ENCODE measurements at regions not wholly inside any gene's neighbourhood (a gene's known extent, or its start where the extent isn't known, plus 50 kb on each side); places are given as distances from the start of the nearest gene placed in this dataset.

DNA sequence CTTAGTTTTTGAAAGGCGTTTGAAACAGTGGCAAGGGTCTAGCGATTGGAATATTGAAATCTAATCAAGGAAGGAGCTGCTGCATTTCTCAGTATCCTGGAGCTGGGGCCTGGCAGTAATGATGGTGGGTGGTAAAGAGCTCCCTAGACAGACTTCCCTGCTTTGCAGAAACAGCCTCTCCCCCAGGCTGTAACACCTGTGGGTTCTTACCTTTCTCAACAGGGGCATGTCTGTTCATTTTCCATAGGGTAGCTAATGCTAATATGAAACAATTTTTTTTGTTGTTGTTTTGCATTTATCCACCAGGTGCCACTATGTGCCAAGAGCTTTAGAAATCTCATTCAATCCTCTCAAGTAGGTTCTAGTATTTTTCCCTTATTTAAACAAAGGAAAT lies 345.5 kb downstream of the REEP3 start:
- Mint-ChIP-seq H3K27me3 (ENCODE audit: low read depth) (peaks cover 41% of the 10 kb centered on the region), H3K9me3 (no peaks in the 10 kb centered on the region), H3K4me1 (peaks cover 17% of the 10 kb centered on the region), H3K36me3 (no peaks in the 10 kb centered on the region), H3K27ac (no peak overlapping the region), H3K4me3 (no peak overlapping the region)
- TF ChIP-seq, protein P1, sequence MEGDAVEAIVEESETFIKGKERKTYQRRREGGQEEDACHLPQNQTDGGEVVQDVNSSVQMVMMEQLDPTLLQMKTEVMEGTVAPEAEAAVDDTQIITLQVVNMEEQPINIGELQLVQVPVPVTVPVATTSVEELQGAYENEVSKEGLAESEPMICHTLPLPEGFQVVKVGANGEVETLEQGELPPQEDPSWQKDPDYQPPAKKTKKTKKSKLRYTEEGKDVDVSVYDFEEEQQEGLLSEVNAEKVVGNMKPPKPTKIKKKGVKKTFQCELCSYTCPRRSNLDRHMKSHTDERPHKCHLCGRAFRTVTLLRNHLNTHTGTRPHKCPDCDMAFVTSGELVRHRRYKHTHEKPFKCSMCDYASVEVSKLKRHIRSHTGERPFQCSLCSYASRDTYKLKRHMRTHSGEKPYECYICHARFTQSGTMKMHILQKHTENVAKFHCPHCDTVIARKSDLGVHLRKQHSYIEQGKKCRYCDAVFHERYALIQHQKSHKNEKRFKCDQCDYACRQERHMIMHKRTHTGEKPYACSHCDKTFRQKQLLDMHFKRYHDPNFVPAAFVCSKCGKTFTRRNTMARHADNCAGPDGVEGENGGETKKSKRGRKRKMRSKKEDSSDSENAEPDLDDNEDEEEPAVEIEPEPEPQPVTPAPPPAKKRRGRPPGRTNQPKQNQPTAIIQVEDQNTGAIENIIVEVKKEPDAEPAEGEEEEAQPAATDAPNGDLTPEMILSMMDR (IDR thresholded peaks at IDR 0.05; ENCODE audit: unreplicated experiment): peak; percentile 60
- no peak for DNase-seq (ENCODE audit: low spot score in 2 of 2, unreplicated experiment in 2 of 2)

DNA sequence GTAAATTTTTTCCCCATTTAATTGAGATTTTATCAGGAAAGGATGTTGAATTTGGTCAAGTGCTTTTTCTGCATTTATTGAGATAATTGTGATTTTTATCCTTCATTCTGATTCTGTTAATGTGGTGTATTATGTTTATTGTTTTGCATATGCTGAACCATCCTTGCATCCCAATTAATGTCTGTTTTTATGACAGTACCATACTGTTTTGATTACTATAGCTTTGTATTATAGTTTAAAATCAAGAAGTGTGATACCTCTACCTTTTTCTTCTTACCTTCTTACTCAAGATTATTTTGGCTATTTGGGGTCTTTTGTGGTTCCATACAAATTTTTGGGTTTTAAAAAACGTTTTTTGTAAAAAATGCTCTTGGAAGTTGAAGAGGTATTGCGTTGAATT lies 357.2 kb downstream of the REEP3 start:
- no peaks in the 10 kb centered on the region for H3K36me3 Mint-ChIP-seq
- no peak overlapping the region for H3K4me3 Mint-ChIP-seq
- H3K27me3 Mint-ChIP-seq (ENCODE audit: low read depth): peaks cover 8% of the 10 kb centered on the region
- DNase-seq (ENCODE audit: low spot score in 2 of 2, unreplicated experiment in 2 of 2): no peak
- H3K9me3 Mint-ChIP-seq: peaks cover 39% of the 10 kb centered on the region
- no peak overlapping the region for H3K27ac Mint-ChIP-seq
- TF ChIP-seq, protein P1 (IDR thresholded peaks at IDR 0.05; ENCODE audit: unreplicated experiment): no peak
- H3K4me1 Mint-ChIP-seq: no peaks in the 10 kb centered on the region

DNA sequence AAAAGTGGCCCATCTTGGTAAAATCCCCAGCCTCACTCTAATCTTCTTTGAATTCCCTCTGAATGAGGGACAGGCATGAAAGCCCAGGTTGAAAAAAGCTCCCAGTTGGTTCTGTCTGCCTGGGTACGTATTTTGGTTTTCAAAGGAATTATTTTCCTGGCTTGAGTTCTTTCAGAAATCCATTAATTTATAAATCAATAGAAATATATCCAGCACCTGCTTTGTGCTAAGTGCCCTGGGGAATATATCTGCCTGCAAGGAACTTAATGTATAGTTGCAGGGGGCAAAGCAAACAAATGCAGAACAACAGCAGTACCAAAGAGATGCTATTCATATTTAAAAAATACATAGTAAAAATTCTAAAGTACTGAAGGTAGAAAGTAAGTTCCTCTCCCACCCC lies 362.7 kb downstream of the REEP3 start:
- no peaks in the 10 kb centered on the region for H3K4me1 Mint-ChIP-seq
- H3K27me3 Mint-ChIP-seq (ENCODE audit: low read depth): peaks cover 10% of the 10 kb centered on the region
- peaks cover 26% of the 10 kb centered on the region for H3K9me3 Mint-ChIP-seq
- TF ChIP-seq, protein P1 (IDR thresholded peaks at IDR 0.05; ENCODE audit: unreplicated experiment): no peak
- no peak for DNase-seq (ENCODE audit: low spot score in 2 of 2, unreplicated experiment in 2 of 2)
- H3K4me3 Mint-ChIP-seq: no peak overlapping the region
- no peaks in the 10 kb centered on the region for H3K36me3 Mint-ChIP-seq
- H3K27ac Mint-ChIP-seq: no peak overlapping the region

DNA sequence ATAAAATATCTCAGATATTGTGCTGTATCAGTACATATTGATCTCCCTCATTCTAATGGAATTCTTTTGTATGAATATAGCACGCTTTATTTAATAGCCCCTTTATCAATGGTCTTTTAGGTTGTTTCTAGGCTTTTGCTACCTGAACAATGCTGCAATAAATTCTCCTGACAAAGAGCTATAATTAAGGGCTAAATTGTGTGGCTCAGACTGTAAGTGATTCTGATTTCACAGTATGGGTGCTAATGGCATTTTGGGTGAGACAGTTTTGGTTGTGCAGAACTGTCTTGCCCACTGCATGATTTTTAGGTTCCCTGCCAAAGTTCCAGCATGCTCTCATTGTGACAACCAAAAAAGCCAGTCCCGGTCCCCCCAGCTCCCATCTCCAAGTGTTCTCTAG lies 363.2 kb downstream of the REEP3 start:
- Mint-ChIP-seq H3K27me3 (ENCODE audit: low read depth) (peaks cover 11% of the 10 kb centered on the region), H3K36me3 (no peaks in the 10 kb centered on the region), H3K4me3 (no peak overlapping the region), H3K27ac (no peak overlapping the region), H3K9me3 (peaks cover 23% of the 10 kb centered on the region), H3K4me1 (peaks cover 2% of the 10 kb centered on the region)
- TF ChIP-seq, protein P1 (IDR thresholded peaks at IDR 0.05; ENCODE audit: unreplicated experiment): no peak
- DNase-seq (ENCODE audit: low spot score in 2 of 2, unreplicated experiment in 2 of 2): no peak

DNA sequence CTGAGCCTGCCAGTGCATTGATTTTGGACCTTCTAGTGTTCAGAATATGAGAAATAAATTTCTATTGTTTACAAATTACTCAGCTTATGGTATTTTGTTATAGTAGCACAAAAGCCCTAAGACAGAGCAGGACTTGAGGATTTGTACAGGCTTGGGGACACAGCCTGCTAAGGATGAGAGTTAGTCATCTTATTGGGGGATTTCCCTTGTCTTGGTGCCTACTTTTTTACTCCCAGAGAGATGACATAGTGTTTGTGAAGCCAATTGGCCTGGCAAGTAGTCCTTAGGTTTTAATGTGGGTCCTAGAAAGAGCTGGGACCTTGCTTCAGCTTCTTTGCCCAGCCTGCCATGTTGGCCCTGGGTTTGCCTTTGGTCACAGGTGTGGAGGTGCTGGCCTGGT lies 364.0 kb downstream of the REEP3 start:
- no peak overlapping the region for H3K27ac Mint-ChIP-seq

More for the DNA sequence above, 364.0 kb downstream of the REEP3 start:
- TF ChIP-seq, protein P1 (IDR thresholded peaks at IDR 0.05; ENCODE audit: unreplicated experiment): no peak
- no peaks in the 10 kb centered on the region for H3K36me3 Mint-ChIP-seq
- peaks cover 6% of the 10 kb centered on the region for H3K4me1 Mint-ChIP-seq
- DNase-seq (ENCODE audit: low spot score in 2 of 2, unreplicated experiment in 2 of 2): no peak
- H3K4me3 Mint-ChIP-seq: no peak overlapping the region
- H3K9me3 Mint-ChIP-seq: peaks cover 16% of the 10 kb centered on the region
- H3K27me3 Mint-ChIP-seq (ENCODE audit: low read depth): peaks cover 11% of the 10 kb centered on the region

All from mesothelial cell of epicardium (in vitro differentiated cells).